Endothelial cell (in vitro differentiated cells): ENCODE measurements at regions not wholly inside any gene's neighbourhood (a gene's known extent, or its start where the extent isn't known, plus 50 kb on each side); places are given as distances from the start of the nearest gene placed in this dataset.

Experiments
- DNase-seq: peaks from one replicate; pipeline ENCODE4 v3.0.0; 2021; ENCODE audit warnings: low spot score
- H3K27ac Mint-ChIP-seq: one replicate; pipeline ENCODE4 v1.8.0; 2021; ENCODE audit warnings: mixed read lengths, inconsistent platforms; ENCODE audit not compliant: unreplicated experiment
- H3K27me3 Mint-ChIP-seq: one replicate; pipeline ENCODE4 v1.8.0; 2021; ENCODE audit warnings: mild to moderate bottlenecking, moderate library complexity, mixed read lengths, inconsistent platforms; ENCODE audit not compliant: unreplicated experiment
- H3K36me3 Mint-ChIP-seq: one replicate; pipeline ENCODE4 v1.8.0; 2021; ENCODE audit warnings: mild to moderate bottlenecking, low read depth, mixed read lengths, inconsistent platforms; ENCODE audit not compliant: unreplicated experiment
- H3K4me1 Mint-ChIP-seq: one replicate; pipeline ENCODE4 v1.8.0; 2021; ENCODE audit warnings: mild to moderate bottlenecking, mixed read lengths, inconsistent platforms; ENCODE audit not compliant: unreplicated experiment
- H3K4me3 Mint-ChIP-seq: one replicate; pipeline ENCODE4 v1.8.0; 2021; ENCODE audit warnings: mild to moderate bottlenecking, mixed read lengths, inconsistent platforms; ENCODE audit not compliant: unreplicated experiment
- H3K9me3 Mint-ChIP-seq: one replicate; pipeline ENCODE4 v1.8.0; 2021; ENCODE audit warnings: mixed read lengths, inconsistent platforms; ENCODE audit not compliant: unreplicated experiment
- TF ChIP-seq, protein P1 (sequence below): fragments of 200-600 bp; sonication (generic); IDR thresholded peaks from one replicate; pipeline ENCODE4 v1.5.0; 2021; ENCODE audit warnings: antibody characterized with exemption; ENCODE audit not compliant: unreplicated experiment

DNA sequence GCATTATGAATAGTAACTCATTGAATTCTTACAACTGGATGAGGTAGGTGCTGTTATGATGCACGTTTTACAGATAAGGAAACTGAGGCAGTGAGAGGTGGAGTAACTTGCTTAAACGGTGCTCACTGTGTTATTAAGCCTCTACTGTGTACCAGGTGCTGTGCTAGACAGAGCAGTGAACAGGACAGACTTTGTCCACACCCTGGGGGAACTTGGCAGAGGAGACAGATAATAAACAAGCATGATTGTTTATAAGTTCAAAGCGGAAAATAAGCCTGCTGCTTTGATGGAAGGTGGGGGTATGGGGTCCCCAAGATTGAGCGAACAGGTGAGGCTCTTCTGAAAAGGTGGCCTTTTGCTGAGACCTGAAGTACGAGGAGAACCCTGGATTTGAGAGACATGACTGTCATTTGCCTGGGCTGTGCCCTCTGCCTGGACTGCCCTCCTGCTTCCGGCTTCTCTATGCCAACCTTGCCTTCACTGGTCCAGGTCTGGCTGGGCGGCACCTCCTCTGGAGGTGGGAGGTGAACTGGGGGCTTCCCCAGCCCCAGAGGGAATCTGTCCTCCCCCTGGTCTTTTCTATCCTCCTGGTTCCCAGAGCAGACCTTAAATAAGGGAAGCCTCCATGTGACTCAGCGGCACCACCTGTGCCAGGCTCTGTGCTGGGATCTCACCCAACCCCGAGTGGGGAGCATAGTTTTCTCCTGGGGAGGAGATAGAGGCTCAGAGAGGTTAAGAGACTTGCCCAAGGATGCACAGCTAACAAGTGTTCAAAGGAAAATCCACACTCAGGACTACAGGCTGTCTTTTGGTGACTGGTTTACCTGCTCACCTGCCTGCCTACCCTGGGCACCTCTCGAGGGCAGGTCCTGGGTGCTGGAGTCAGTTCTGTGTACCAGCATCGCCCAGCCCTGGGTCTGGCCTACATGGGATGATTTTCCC lies 59.1 kb downstream of the CEBPB start:
- H3K27ac Mint-ChIP-seq, result no peak overlapping the region
- no peak overlapping the region for H3K4me3 Mint-ChIP-seq
- TF ChIP-seq, protein P1, sequence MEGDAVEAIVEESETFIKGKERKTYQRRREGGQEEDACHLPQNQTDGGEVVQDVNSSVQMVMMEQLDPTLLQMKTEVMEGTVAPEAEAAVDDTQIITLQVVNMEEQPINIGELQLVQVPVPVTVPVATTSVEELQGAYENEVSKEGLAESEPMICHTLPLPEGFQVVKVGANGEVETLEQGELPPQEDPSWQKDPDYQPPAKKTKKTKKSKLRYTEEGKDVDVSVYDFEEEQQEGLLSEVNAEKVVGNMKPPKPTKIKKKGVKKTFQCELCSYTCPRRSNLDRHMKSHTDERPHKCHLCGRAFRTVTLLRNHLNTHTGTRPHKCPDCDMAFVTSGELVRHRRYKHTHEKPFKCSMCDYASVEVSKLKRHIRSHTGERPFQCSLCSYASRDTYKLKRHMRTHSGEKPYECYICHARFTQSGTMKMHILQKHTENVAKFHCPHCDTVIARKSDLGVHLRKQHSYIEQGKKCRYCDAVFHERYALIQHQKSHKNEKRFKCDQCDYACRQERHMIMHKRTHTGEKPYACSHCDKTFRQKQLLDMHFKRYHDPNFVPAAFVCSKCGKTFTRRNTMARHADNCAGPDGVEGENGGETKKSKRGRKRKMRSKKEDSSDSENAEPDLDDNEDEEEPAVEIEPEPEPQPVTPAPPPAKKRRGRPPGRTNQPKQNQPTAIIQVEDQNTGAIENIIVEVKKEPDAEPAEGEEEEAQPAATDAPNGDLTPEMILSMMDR, result no peak
- no peak for DNase-seq
- H3K4me1 Mint-ChIP-seq, result peaks cover 11% of the 10 kb centered on the region
- peaks cover 6% of the 10 kb centered on the region for H3K27me3 Mint-ChIP-seq
- no peaks in the 10 kb centered on the region for H3K9me3 Mint-ChIP-seq
- H3K36me3 Mint-ChIP-seq, result no peaks in the 10 kb centered on the region

DNA sequence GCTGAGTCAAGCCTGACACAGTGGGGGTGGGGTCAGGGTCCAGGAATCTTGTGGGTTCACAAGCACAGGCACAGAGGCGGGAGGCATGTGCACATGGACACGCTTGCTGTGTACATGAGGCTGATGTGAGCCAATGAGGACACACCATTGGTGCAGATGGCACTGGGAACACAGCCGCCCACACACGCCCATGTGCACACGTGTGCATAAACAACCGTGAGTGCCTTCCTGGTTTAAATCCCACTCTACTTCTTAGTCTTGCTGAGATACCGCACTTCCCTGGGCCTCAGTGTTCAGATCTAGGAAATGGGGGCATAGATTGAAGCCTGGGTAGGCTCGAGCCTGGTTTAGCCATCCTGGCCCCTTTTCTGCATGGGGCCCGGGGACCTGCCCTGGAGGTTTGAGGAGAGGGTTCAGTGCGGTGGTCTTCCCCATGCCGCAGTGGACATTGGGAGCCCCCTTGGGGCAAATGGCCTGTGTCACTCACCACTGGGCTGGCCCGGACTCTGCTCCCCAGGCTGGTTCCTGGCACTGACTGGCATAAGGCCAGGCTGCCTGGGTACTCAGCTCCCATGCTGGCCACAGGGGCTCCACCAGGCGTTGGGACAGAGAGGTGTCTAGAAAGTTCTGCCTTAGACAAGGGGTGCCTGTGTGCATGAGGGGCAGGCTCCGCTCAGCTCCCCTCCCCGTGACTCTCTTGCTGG lies 60.2 kb downstream of the CEBPB start:
- Mint-ChIP-seq H3K9me3 (no peaks in the 10 kb centered on the region), H3K27me3 (peaks cover 6% of the 10 kb centered on the region), H3K27ac (no peak overlapping the region), H3K4me1 (peaks cover 6% of the 10 kb centered on the region), H3K4me3 (no peak overlapping the region), H3K36me3 (no peaks in the 10 kb centered on the region)
- TF ChIP-seq, protein P1, result no peak
- DNase-seq, result no peak

DNA sequence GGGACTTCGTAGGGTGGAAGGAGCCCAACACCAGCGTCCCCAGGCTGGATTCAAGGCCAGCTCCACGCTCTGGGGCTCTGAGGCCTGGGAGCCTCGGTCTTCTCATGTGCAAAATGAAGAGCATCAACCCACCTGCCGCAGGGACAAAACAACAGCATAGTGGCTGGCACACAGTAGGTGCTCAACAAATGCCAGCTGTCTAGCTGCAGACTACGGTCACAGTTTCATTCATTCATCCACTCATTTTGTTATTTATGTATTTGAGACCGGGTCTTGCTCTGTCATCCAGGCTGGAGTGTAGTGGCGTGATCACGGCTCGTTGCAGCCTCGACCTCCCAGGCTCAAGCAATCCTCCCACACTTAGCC lies 60.7 kb downstream of the CEBPB start:
- DNase-seq, result no peak
- no peaks in the 10 kb centered on the region for H3K36me3 Mint-ChIP-seq
- H3K4me1 Mint-ChIP-seq, result peaks cover 10% of the 10 kb centered on the region
- no peak overlapping the region for H3K4me3 Mint-ChIP-seq
- TF ChIP-seq, protein P1, result no peak
- H3K27ac Mint-ChIP-seq, result no peak overlapping the region
- H3K27me3 Mint-ChIP-seq, result peaks cover 6% of the 10 kb centered on the region
- no peaks in the 10 kb centered on the region for H3K9me3 Mint-ChIP-seq

DNA sequence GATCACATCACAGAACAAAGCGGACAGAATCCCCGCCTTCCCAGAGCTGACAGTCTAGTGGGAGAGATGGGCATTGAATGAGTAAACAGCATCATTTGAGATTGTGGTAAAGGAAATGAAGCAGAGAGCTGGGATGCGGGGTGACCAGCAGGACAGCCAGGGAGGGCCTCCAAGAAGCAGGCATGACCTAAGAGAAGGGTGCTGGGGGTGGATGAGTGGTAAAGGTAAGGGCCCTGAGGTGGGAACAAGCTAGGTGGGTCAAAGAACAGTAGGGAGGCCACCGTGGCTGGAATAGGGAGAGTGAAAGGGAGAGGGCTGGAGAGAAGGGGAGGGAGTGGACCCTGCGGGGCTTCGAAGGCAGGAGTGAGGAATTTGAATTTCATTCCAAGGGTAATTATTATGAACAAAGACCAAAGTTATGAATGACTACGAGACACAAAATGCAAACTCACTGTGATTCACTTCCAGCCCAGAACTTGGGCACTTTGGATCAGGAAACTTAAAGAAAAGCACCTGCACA lies 61.4 kb downstream of the CEBPB start:
- Mint-ChIP-seq H3K4me3 (no peak overlapping the region), H3K27ac (no peak overlapping the region), H3K27me3 (peaks cover 8% of the 10 kb centered on the region), H3K9me3 (no peaks in the 10 kb centered on the region), H3K36me3 (no peaks in the 10 kb centered on the region), H3K4me1 (peaks cover 16% of the 10 kb centered on the region)
- DNase-seq, result no peak
- TF ChIP-seq, protein P1, result no peak

DNA sequence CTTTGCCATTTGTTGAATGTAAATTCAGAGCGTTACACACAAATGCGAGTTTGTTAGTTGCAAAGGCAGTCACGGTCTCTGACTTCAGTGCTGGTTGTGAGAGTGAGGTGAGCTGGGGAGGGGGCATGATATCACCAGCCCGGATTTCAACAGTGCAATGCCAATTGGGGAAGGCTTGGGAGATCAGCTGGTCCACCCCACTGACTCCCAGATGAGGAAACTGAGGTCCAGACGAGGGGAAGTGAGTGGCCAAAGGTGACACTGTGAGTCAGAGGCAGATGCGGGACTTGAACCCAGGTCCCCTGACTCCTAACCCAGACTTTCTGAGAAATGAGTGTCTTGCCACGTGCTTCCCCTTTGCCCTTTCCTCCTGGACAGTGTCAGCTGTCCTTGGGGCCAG lies 62.1 kb downstream of the CEBPB start:
- no peak for DNase-seq
- no peaks in the 10 kb centered on the region for H3K9me3 Mint-ChIP-seq
- H3K36me3 Mint-ChIP-seq, result peaks cover 4% of the 10 kb centered on the region
- peaks cover 23% of the 10 kb centered on the region for H3K4me1 Mint-ChIP-seq
- H3K27me3 Mint-ChIP-seq, result peaks cover 8% of the 10 kb centered on the region
- H3K4me3 Mint-ChIP-seq, result no peak overlapping the region
- TF ChIP-seq, protein P1, result no peak
- H3K27ac Mint-ChIP-seq, result no peak overlapping the region
